22Rv1 (cell line): ENCODE measurements at regions not wholly inside any gene's neighbourhood (a gene's known extent, or its start where the extent isn't known, plus 50 kb on each side); places are given as distances from the start of the nearest gene placed in this dataset.

ENCODE experiments used
- ZFX ChIP-seq: fragments of 450-650 bp; IDR thresholded peaks from 2 replicates; pipeline ENCODE4 v1.6.1; 2017; ENCODE audit warnings: antibody characterized with exemption, borderline replicate concordance
- TF ChIP-seq, protein P1 (sequence below): fragments of 450-650 bp; IDR thresholded peaks from 2 replicates; pipeline ENCODE4 v1.5.1; 2017; ENCODE audit warnings: mild to moderate bottlenecking

DNA sequence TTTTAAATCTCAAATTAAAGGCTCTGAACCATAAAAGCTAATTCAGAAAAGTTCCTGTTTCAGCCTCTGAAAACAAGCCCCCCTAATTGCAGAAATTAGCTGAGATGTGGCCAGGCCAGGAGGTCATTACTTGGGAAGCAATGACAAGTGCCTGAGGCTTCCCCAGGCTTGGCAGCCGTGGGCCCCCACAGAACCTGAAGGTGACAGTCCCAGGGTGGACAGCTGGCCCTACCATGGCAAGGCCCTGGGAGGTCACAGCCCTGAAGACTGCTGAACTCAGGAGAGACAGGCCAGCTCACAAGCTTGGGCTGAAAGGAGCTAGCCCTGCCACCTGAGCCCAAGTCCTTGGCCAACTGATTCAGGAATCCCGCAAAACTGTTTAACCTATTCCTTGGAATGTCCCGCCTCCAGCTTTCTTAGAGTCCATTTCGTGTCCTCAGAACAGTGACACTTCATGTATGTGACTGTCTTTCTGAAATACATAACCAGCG lies 54.3 kb upstream of the PKDCC start:
- TF ChIP-seq, protein P1, sequence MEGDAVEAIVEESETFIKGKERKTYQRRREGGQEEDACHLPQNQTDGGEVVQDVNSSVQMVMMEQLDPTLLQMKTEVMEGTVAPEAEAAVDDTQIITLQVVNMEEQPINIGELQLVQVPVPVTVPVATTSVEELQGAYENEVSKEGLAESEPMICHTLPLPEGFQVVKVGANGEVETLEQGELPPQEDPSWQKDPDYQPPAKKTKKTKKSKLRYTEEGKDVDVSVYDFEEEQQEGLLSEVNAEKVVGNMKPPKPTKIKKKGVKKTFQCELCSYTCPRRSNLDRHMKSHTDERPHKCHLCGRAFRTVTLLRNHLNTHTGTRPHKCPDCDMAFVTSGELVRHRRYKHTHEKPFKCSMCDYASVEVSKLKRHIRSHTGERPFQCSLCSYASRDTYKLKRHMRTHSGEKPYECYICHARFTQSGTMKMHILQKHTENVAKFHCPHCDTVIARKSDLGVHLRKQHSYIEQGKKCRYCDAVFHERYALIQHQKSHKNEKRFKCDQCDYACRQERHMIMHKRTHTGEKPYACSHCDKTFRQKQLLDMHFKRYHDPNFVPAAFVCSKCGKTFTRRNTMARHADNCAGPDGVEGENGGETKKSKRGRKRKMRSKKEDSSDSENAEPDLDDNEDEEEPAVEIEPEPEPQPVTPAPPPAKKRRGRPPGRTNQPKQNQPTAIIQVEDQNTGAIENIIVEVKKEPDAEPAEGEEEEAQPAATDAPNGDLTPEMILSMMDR, result no peak
- TF ChIP-seq ZFX, result no peak
